CD4-positive, alpha-beta T cell treated with Interleukin-15 for 1 hour (primary cell): ENCODE measurements at regions not wholly inside any gene's neighbourhood (a gene's known extent, or its start where the extent isn't known, plus 50 kb on each side); places are given as distances from the start of the nearest gene placed in this dataset.

ENCODE experiments used
- DNase-seq: peaks from one replicate; pipeline ENCODE4 v3.0.0-alpha.2; 2020

DNA sequence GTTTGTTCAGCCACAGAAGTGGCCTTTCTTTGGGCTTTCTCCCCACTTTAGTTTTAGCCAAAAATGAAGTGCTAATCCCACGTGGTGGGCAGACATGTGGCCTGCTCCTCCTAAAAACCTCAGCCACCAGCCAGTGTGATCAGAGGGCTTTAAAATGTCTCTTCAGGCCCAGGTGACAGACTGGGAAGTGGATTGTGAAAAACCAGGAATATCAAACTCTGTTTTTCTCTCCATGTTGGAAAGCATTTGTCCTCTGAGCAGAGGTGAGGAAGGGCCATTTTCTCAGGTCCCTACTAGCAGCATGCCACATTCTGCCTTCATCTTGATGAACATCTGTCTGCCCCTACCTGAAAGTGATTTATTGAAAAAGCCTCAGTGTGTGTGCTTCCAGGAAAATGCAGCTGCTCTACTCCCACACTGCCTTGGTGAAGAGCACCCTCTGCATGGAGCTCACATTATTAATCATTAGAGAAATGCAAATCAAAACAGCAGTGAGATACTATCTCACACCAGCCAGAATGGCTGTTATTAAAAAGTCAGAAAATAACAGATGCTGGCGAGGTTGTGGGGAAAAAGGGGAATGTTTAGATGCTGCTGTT lies 181.2 kb upstream of the DMAC1 start:
- DNase-seq: no peak

GRCh38 chr9:7980041-7980440 lies 180.5 kb upstream of the DMAC1 start:
- DNase-seq: no peak

GRCh38 chr9:7979611-7980010 lies 180.0 kb upstream of the DMAC1 start:
- no peak for DNase-seq

GRCh38 chr9:7977586-7977985 lies 178.0 kb upstream of the DMAC1 start:
- no peak for DNase-seq

GRCh38 chr9:7976856-7977255 lies 177.3 kb upstream of the DMAC1 start:
- no peak for DNase-seq

DNA sequence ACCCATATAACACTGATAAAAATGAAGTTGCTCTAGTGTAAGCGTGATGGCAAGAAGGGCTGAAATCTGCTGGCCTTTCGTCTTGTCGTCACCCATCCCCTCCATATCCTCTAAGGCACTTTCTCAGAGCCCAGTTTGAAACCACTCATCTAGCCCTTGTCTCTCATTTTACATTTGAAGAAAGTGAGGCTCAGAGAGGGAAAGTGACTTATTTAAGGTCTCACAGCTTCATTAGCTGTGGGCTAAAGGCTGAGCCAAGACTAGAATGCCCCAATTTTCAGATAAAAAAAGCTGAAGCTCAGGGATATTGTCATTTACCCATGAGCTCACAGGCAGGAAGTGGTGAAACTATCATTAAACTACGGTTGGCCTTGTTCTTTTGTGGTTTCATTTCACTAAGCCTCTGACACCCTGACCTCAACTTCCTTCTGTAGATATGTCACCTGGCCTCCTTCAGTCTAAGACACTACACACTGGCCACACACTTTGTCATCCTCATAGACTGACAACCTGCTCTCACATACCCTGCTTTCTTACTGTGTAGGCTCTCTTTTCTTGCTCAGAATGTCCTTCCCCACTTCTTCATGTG lies 176.7 kb upstream of the DMAC1 start:
- peak; percentile 74 for DNase-seq

GRCh38 chr9:7975336-7975735 lies 175.8 kb upstream of the DMAC1 start:
- no peak for DNase-seq

DNA sequence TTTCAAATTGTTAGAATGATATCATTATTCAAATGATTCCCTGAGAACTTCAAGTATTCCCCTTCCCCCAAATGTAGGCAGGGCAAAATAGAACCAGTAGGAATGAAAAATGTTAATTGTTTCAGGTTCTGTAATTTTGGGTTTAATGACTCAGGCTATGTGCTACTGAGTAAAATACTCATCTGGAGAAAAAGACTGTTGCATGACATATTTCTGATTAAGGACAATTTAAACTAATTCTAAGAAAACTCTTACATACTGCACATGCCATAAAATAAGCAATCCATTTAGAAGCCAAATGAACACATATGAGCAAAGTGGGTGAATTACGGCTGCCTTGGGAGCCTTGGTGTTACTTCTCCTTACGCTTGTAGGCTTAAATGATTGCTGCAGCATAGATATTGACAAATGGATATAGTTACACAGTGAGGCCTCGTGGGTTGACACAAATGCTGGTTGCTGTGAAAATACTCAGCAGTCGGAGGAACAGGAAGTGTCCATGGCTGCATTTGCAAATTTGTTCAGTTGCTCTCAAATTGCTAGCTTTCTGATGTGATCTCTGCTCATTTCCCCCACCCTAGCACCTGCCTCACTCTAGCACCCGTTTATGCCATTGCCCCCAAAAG lies 174.9 kb upstream of the DMAC1 start:
- DNase-seq: peak; percentile 23

DNA sequence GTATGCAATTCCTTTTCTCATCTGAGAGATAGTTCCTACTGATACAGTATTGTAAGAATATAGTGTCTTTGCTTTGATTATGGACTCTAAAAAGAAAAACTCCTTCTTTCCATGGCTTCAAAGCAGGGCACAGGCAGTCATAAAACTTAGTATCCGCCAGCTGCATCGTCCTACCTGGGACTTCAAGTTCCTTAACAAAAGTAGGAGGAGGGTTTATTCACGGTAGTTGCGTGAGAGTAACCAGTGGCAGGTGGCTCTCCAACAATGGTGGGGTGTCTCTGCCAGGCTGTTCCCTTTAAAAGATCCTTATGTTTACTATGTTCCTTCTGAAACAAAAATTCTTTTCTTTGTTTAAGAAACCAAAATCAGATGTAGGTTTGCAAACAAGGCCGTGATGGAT lies 173.5 kb upstream of the DMAC1 start:
- DNase-seq: no peak

DNA sequence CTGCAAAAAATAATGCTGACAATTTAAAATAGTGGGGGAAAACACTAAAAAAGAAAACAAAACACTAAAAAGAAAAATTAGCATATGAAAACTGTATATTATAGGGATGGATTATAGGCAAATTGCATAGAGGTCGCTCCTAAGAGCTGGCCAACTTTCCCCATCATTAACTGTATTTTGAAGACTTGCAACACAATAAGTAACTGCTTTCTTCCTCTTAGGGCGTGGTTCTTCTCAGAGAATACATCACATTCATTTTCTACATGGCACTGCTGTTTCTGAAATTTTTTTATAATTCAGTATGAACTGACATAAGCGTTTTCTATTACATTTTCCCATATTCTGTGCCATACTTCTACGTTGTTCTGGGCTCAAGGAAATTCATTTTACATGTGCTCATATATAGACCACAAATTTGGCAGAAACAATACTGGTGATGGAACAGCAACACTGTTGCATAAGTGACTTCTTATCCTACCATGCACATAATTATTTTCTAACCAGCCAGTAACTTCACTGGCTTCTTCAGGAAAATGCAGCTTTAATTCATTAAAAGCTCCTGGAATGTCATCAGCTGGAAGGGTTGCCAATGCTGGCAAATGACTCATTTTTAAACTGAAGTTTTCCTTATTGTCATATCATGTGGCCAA lies 171.2 kb upstream of the DMAC1 start:
- no peak for DNase-seq

DNA sequence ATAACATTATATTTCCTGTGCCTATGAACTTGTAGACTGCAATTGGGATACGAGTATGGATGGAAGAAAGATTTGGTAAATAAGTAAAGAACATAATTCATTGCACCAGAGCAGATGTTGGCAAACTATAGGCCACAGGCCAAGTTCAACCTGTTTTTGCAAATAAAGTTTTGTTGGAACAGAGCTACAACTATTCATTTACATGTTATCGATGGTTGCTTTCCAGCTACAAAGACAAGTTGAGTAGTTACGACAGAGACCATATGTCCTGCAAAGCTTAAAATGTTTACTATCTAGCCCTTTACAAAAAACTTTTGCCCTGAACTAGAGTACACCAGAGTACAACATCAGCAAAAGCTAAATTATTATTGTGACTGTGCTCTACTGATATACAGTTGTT lies 169.1 kb upstream of the DMAC1 start:
- DNase-seq: no peak

- DNase-seq: no peak
These were observed 168.3 kb upstream of the DMAC1 start for GRCh38 chr9:7967851-7968250.

- DNase-seq: no peak
These were observed 167.7 kb upstream of the DMAC1 start for GRCh38 chr9:7967093-7967827.

DNA sequence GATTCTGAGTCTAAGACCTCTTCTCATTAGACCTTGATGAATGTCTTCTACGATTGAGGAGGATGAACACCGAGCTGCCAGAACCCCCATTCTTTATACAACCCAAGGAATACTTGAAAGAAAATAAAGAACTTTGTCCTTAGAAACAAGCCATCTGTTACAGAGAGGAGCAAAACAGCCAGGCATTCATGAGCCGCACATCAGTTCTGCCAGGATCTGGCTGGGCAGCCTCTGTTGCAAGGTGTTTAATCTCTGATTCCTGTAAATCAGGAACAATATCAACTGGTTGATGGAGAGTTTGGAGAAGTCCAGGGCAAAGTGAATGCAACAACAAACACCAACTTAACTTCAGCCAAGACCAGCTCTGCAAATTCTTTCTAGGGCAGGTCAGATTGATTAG lies 165.5 kb upstream of the DMAC1 start:
- no peak for DNase-seq

DNA sequence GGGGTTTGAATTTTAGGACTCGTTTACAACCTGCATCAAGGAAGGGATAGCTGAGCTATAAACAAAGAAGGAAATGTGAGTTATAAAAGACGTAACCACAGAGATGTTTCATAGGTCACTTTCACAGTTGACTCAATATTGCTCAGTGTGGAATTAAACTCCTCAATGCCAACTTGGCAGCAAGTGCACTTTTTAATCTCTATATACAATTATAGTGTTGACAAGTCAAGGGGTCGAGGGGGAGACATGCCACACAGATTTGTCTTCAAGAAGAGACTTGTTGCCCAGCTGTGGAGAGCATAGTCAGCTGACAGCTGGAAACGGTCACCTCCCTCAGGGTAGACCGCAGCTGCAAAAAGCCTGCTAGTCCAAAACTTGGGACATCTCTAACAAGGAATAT lies 163.4 kb upstream of the DMAC1 start:
- no peak for DNase-seq

DNA sequence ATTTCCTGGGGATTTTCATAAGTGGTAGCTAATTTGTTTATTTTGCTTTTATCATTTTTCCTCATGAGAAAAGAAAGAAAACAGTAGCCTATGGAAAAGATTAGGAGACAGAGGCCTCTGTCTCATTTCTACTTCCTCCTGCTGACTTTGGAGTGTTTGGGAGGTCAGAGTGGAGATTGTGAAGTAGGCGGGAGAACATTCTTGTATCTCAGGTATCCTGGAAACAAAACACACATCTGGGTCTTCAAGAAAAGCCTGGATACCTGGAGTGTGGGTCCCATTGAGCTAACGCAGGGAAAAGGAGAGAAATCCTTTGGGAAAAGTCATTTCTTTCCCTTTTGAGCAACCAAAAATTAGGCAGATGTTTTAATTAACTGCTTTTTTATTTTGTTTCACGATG lies 161.5 kb upstream of the DMAC1 start:
- DNase-seq: no peak

GRCh38 chr9:7960320-7961050 lies 160.9 kb upstream of the DMAC1 start:
- DNase-seq: no peak

- DNase-seq: no peak
These were observed 158.2 kb upstream of the DMAC1 start for GRCh38 chr9:7957803-7958202.

GRCh38 chr9:7947577-7947976 lies 148.0 kb upstream of the DMAC1 start:
- DNase-seq: no peak

DNA sequence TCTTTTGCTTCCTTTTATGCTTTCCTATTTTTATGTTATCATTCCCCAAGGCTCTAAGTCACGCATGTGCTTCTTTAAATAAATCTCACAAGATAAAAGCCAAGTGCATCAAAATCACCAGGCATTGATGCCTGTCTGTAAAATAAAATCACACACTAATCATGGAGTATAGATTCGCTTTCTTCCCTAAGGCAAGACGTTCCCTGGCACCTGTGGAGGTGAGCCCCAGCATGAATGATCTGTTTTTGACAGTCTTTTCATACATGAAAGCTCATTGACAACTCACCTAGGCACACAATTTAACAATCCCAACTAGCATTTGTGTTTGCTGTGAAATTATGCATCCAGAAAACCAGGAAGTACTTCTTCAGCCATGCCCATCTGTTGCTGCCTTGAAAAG lies 146.9 kb upstream of the DMAC1 start:
- no peak for DNase-seq

DNA sequence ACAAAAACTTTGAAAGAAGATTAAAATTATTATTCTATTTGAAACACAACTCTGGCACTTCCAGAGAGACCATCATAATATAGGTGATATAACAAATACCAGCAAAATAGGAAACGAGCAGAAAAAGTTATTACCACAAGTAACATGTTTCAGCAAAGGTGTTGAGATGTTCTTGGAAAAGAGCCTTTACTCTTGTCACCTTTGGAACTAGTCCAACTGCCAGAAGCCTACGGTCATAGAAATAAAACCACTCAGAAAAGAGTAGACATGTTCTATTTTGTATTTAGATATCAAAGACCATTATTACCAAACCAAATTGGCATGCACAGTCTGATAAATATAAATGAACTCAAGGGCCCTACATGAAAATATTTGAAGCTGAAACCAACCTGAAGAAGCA lies 145.0 kb upstream of the DMAC1 start:
- DNase-seq: no peak

- no peak for DNase-seq
These were observed 138.3 kb upstream of the DMAC1 start for GRCh38 chr9:7937761-7938491.
